ENCODE measurements at regions not wholly inside any gene's neighbourhood (a gene's known extent, or its start where the extent isn't known, plus 50 kb on each side); places are given as distances from the start of the nearest gene placed in this dataset.

DNA sequence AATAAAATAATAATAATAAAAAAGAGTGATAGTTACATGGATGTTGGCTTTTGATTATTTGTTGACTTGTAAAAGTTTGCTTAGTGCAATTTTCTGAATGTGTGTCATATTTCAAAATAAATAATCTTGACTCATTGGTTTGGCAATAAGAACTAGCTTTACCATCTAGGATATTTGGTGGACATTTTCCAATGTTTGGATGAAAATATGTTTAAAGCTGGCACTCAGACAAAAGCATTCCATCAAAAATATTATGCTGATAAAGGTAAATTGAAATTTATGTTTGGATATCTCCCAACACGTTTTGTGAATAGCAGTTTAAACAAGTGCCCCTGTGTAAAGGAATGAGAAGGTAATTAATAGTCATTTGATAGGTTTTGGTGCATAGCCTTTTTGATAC is 62.5 kb upstream of the KCNMA1 start:
- Mint-ChIP-seq H3K27me3 (ENCODE audit: insufficient read depth) (peaks cover 13% of the 10 kb centered on the region), H3K4me3 (no peak overlapping the region), H3K9me3 (no peaks in the 10 kb centered on the region), H3K4me1 (ENCODE audit: low read depth) (no peaks in the 10 kb centered on the region), H3K27ac (no peak overlapping the region), H3K36me3 (ENCODE audit: low read depth) (no peaks in the 10 kb centered on the region)
- DNase-seq (ENCODE audit: low spot score): no peak
- intact Hi-C loops (cut with micrococcal nuclease): no loop called here

DNA sequence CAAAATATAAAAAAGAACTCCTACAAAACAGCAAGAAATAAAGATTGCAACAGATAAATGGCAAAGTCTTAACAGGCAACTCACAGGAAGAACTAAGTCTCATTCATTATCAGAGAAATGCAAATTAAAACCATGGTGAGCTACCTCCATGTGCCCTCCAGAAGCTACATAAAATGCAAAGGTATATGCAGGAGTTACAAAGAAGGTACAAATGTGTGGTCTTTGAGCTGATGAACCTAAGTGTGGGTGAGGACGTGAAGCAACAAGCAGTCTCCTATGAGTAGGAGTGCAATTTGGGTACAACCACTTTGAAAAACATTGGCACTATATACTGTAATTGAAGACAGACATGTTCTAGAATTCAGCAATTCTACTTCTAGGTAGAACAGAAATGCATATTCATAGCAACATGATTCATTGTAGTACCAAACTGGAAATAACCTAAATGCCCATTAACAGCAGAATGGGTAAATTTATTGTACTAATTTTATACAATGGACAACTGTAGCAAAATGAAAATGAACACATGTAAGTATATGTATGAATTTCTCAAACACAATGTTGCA is 61.6 kb upstream of the KCNMA1 start:
- no peaks in the 10 kb centered on the region for H3K9me3 Mint-ChIP-seq

DNA sequence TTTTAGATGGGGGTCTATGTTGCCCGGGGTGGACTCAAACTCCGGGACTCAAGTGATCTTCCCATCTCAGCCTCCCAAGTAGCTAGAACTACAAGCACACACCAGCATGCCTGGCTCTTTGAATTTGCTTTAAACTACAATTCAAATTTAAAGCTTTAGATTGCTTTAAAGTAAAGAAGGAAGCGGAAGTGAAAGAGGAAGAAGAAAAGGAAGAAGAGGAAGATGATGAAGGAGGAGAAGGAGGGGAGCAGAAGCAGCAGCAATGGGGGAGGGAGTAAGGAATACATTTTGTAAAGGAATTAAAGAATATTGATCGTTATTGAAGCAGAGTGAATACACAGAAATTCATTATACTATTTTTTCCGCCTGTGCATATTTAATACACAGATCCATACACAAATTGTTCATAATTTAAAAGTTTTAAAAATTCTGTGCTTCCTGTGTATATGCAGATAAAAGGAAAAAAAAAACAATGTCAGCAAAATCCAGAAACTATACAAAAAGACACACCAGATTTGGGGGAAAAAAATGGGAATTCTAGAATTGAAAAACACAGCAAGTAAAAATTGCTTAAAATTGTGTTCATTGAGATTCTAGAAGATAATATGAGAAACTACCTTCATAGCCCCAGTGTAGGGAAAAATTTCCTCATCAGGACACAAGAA is 60.8 kb upstream of the KCNMA1 start:
- H3K27ac Mint-ChIP-seq: no peak overlapping the region
- no peaks in the 10 kb centered on the region for H3K9me3 Mint-ChIP-seq

More for the DNA sequence above, 61.6 kb upstream of the KCNMA1 start:
- no peak overlapping the region for H3K27ac Mint-ChIP-seq
- H3K4me1 Mint-ChIP-seq (ENCODE audit: low read depth): no peaks in the 10 kb centered on the region
- H3K4me3 Mint-ChIP-seq: no peak overlapping the region
- no peaks in the 10 kb centered on the region for H3K36me3 Mint-ChIP-seq (ENCODE audit: low read depth)
- H3K27me3 Mint-ChIP-seq (ENCODE audit: insufficient read depth): peaks cover 16% of the 10 kb centered on the region
- intact Hi-C loops (cut with micrococcal nuclease): no loop called here
- no peak for DNase-seq (ENCODE audit: low spot score)

DNA sequence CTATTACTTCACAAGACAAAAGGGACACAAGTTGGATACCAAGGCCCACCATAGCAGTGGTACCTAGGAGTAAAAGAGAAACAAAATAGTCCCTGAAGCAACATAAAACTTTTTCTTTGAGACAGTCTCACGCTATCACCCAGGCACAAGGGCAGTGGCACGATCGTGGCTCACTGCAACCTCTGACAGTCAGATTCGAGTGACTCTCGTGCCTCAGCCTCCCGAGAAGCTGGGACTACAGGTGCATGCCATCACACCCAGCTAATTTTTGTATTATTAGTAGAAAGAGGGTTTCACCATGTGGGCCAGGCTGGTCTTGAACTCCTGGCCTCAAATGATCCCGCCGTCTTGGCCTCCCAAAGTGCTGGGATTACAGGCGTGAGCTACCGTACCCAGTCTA is 59.0 kb upstream of the KCNMA1 start:
- intact Hi-C loops (cut with micrococcal nuclease): no loop called here
- Mint-ChIP-seq H3K36me3 (ENCODE audit: low read depth) (no peaks in the 10 kb centered on the region), H3K27me3 (ENCODE audit: insufficient read depth) (peaks cover 15% of the 10 kb centered on the region), H3K27ac (no peak overlapping the region), H3K9me3 (no peaks in the 10 kb centered on the region), H3K4me3 (no peak overlapping the region), H3K4me1 (ENCODE audit: low read depth) (no peaks in the 10 kb centered on the region)
- DNase-seq (ENCODE audit: low spot score): no peak

More for the DNA sequence above, 60.8 kb upstream of the KCNMA1 start:
- Mint-ChIP-seq H3K27me3 (ENCODE audit: insufficient read depth) (peaks cover 17% of the 10 kb centered on the region), H3K4me1 (ENCODE audit: low read depth) (no peaks in the 10 kb centered on the region), H3K36me3 (ENCODE audit: low read depth) (no peaks in the 10 kb centered on the region), H3K4me3 (no peak overlapping the region)
- DNase-seq (ENCODE audit: low spot score): no peak
- intact Hi-C loops (cut with micrococcal nuclease): no loop called here

DNA sequence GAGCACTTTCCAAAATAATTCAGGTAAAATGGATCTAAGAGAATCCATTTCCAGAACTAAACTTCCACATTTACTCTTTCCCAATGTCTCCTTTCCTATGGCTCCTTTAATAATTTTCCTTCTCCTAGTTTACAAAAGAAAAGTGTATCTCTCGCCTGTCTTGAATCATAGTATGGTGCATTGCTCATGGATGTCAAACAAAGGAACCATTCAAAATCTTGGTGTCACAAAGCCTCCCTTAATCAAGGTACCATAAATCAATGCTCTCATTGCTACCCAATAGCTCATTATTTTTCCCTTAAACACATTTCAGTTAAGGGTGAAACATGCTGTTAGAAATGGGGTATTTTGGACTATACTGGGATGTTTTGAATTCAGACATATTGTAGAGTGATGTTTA is 57.6 kb upstream of the KCNMA1 start:
- intact Hi-C loops (cut with micrococcal nuclease): no loop called here
- peaks cover 20% of the 10 kb centered on the region for H3K27me3 Mint-ChIP-seq (ENCODE audit: insufficient read depth)
- DNase-seq (ENCODE audit: low spot score): no peak
- H3K4me3 Mint-ChIP-seq: no peak overlapping the region
- no peaks in the 10 kb centered on the region for H3K36me3 Mint-ChIP-seq (ENCODE audit: low read depth)
- no peaks in the 10 kb centered on the region for H3K4me1 Mint-ChIP-seq (ENCODE audit: low read depth)
- H3K27ac Mint-ChIP-seq: no peak overlapping the region
- H3K9me3 Mint-ChIP-seq: no peaks in the 10 kb centered on the region

DNA sequence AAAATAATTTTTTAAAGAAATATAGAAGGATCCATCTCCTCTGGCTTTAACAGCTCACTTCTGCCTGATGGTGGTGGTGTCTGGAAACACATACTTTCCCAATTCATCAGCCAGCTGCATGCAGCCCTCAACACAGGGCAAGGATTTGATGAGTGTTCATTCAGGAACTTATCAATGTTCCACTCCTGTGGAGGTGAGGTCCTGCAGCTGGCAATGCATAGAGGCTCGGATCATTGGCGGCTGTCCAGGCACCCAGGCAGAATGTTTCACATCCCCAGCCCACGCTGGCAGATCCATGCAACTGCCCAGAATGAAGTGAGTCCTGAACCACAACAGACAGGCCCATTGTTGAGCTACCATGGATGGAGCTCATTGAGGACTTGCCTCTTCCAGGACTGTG is 55.2 kb upstream of the KCNMA1 start:
- no peak overlapping the region for H3K4me3 Mint-ChIP-seq
- peaks cover 19% of the 10 kb centered on the region for H3K27me3 Mint-ChIP-seq (ENCODE audit: insufficient read depth)
- no peaks in the 10 kb centered on the region for H3K9me3 Mint-ChIP-seq
- H3K27ac Mint-ChIP-seq: no peak overlapping the region
- no peaks in the 10 kb centered on the region for H3K36me3 Mint-ChIP-seq (ENCODE audit: low read depth)
- DNase-seq (ENCODE audit: low spot score): no peak
- no peaks in the 10 kb centered on the region for H3K4me1 Mint-ChIP-seq (ENCODE audit: low read depth)
- intact Hi-C loops (cut with micrococcal nuclease): no loop called here

DNA sequence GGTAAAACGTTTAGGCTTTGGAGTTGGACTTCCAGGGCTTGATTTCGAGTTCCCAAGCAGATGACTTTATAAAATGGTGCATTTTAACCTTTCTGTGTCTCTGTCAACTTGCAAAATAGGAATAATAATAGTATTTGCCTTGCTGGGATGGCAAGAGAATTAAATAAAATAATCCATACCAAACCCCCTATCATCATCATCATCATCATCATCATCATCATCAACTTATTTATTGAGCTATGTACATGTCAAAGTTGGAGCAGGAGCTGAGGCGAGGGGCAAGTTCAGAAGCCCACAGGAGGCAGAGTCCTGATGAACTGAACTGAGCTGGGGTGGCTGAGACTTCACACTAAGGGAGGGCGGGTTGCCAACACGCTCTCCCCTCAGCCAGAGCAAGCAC is 51.7 kb upstream of the KCNMA1 start:
- intact Hi-C loops (cut with micrococcal nuclease): no loop called here
- Mint-ChIP-seq H3K9me3 (no peaks in the 10 kb centered on the region), H3K27ac (no peak overlapping the region), H3K4me1 (ENCODE audit: low read depth) (no peaks in the 10 kb centered on the region), H3K27me3 (ENCODE audit: insufficient read depth) (peaks cover 15% of the 10 kb centered on the region), H3K4me3 (no peak overlapping the region), H3K36me3 (ENCODE audit: low read depth) (no peaks in the 10 kb centered on the region)
- no peak for DNase-seq (ENCODE audit: low spot score)

DNA sequence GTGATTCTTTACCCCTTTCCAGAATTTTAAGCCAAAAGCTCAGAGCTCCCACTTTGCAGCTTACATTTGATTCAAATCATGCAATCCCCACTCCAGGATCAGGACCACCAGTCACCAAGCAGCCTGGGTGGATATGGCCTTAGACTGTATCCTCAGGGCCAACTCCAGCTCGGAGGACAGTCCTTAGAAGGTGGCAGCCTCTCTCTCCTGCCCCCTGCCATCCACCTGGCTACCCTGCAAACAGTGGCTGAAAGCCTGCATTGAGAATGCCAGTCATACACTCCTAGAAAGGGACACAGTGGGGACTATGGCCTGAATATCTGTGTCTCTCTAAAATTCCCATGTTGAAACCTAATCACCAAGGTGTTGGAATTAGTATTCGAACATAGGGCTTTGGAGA is 50.0 kb upstream of the KCNMA1 start:
- no peak for DNase-seq (ENCODE audit: low spot score)
- no peaks in the 10 kb centered on the region for H3K9me3 Mint-ChIP-seq
- intact Hi-C loops (cut with micrococcal nuclease): no loop called here
- no peak overlapping the region for H3K4me3 Mint-ChIP-seq
- H3K27ac Mint-ChIP-seq: no peak overlapping the region
- H3K27me3 Mint-ChIP-seq (ENCODE audit: insufficient read depth): peaks cover 12% of the 10 kb centered on the region
- no peaks in the 10 kb centered on the region for H3K36me3 Mint-ChIP-seq (ENCODE audit: low read depth)
- no peaks in the 10 kb centered on the region for H3K4me1 Mint-ChIP-seq (ENCODE audit: low read depth)
